ENCODE measurements at regions not wholly inside any gene's neighbourhood (a gene's known extent, or its start where the extent isn't known, plus 50 kb on each side); places are given as distances from the start of the nearest gene placed in this dataset.

DNA sequence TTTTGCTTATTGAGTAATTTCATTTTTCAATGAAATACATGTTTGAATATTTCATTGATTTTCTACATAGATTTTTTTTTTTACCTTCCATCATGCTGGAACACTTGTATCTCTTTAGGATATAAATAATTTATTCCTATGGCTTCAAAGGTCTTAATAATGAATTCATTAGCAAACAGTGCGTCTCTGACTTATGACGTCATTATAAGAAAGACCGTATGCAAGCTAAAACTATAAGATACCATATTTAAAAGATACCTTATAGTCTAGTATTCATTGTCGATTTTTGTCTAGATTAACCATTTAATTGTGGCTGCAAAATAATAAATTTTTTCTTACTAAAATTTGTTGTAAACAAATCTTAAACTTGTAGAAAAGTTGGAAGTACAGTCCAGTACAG is 187.7 kb upstream of the CHD1 start:
- Histone ChIP-seq H3K27me3 (ENCODE audit: control insufficient read depth in 3 of 3, insufficient read depth in 3 of 3, low read length in 2 of 3) (no peaks in the 10 kb centered on the region), H3K27ac (ENCODE audit: low read depth in 1 of 2, low read length in 1 of 2) (no peak overlapping the region), H3K36me3 (ENCODE audit: control insufficient read depth in 4 of 4, insufficient read depth in 4 of 4, low read length in 4 of 4) (no peaks in the 10 kb centered on the region), H3K9me3 (ENCODE audit: control insufficient read depth in 4 of 4, insufficient read depth in 3 of 4, low read length in 3 of 4) (no peaks in the 10 kb centered on the region), H3K4me3 (no peak overlapping the region), H3K9ac (ENCODE audit: insufficient read depth in 1 of 2, low read length in 2 of 2) (no peak overlapping the region), H3K4me1 (ENCODE audit: control insufficient read depth in 5 of 5, insufficient read depth in 5 of 5, low read length in 5 of 5) (no peaks in the 10 kb centered on the region)
- 64 to 82% methylated on average over 4 of the region's 4 CpGs for WGBS, 2 donors
- ATAC-seq (ENCODE audit: insufficient read depth, low FRiP score): no peak
- TF ChIP-seq, protein P1, sequence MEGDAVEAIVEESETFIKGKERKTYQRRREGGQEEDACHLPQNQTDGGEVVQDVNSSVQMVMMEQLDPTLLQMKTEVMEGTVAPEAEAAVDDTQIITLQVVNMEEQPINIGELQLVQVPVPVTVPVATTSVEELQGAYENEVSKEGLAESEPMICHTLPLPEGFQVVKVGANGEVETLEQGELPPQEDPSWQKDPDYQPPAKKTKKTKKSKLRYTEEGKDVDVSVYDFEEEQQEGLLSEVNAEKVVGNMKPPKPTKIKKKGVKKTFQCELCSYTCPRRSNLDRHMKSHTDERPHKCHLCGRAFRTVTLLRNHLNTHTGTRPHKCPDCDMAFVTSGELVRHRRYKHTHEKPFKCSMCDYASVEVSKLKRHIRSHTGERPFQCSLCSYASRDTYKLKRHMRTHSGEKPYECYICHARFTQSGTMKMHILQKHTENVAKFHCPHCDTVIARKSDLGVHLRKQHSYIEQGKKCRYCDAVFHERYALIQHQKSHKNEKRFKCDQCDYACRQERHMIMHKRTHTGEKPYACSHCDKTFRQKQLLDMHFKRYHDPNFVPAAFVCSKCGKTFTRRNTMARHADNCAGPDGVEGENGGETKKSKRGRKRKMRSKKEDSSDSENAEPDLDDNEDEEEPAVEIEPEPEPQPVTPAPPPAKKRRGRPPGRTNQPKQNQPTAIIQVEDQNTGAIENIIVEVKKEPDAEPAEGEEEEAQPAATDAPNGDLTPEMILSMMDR (IDR thresholded peaks at IDR 0.05; ENCODE audit: control extremely low read depth, extremely low read depth): no peak
- no peak for DNase-seq

- no peak overlapping the region for H3K9ac ChIP-seq (ENCODE audit: insufficient read depth in 1 of 2, low read length in 2 of 2)
- peaks cover 0 to 7% (median 0%) of the 10 kb centered on the region in 5 donors for H3K4me1 ChIP-seq (ENCODE audit: control insufficient read depth in 5 of 5, insufficient read depth in 5 of 5, low read length in 5 of 5)
- ATAC-seq (ENCODE audit: insufficient read depth, low FRiP score) (no peak), DNase-seq (no peak)
- TF ChIP-seq, protein P1 (IDR thresholded peaks at IDR 0.05; ENCODE audit: control extremely low read depth, extremely low read depth): no peak
- WGBS, 2 donors: 79 to 83% methylated on average over 4 of the region's 4 CpGs
- H3K27me3 ChIP-seq (ENCODE audit: control insufficient read depth in 3 of 3, insufficient read depth in 3 of 3, low read length in 2 of 3): no peaks in the 10 kb centered on the region
- H3K4me3 ChIP-seq: no peak overlapping the region
- no peaks in the 10 kb centered on the region for H3K9me3 ChIP-seq (ENCODE audit: control insufficient read depth in 4 of 4, insufficient read depth in 3 of 4, low read length in 3 of 4)
- H3K36me3 ChIP-seq (ENCODE audit: control insufficient read depth in 4 of 4, insufficient read depth in 4 of 4, low read length in 4 of 4): no peaks in the 10 kb centered on the region
- no peak overlapping the region for H3K27ac ChIP-seq (ENCODE audit: low read depth in 1 of 2, low read length in 1 of 2)
Measured at GRCh38 chr5:99109894-99110293, 181.1 kb upstream of the CHD1 start.

- no peak overlapping the region for H3K4me3 ChIP-seq
- H3K9me3 ChIP-seq (ENCODE audit: control insufficient read depth in 4 of 4, insufficient read depth in 3 of 4, low read length in 3 of 4): no peaks in the 10 kb centered on the region
- WGBS, 2 donors: 30 to 47% methylated on average over 3 of the region's 3 CpGs
- peaks cover 0 to 10% (median 0%) of the 10 kb centered on the region in 5 donors for H3K4me1 ChIP-seq (ENCODE audit: control insufficient read depth in 5 of 5, insufficient read depth in 5 of 5, low read length in 5 of 5)
- TF ChIP-seq, protein P1 (IDR thresholded peaks at IDR 0.05; ENCODE audit: control extremely low read depth, extremely low read depth): no peak
- no peak for ATAC-seq (ENCODE audit: insufficient read depth, low FRiP score)
- no peaks in the 10 kb centered on the region for H3K36me3 ChIP-seq (ENCODE audit: control insufficient read depth in 4 of 4, insufficient read depth in 4 of 4, low read length in 4 of 4)
- no peak overlapping the region for H3K27ac ChIP-seq (ENCODE audit: low read depth in 1 of 2, low read length in 1 of 2)
- peak; percentile 13 to 85 (median 81) for DNase-seq
- H3K27me3 ChIP-seq (ENCODE audit: control insufficient read depth in 3 of 3, insufficient read depth in 3 of 3, low read length in 2 of 3): no peaks in the 10 kb centered on the region
- no peak overlapping the region for H3K9ac ChIP-seq (ENCODE audit: insufficient read depth in 1 of 2, low read length in 2 of 2)
Measured at GRCh38 chr5:99105216-99105615, 176.4 kb upstream of the CHD1 start.

DNA sequence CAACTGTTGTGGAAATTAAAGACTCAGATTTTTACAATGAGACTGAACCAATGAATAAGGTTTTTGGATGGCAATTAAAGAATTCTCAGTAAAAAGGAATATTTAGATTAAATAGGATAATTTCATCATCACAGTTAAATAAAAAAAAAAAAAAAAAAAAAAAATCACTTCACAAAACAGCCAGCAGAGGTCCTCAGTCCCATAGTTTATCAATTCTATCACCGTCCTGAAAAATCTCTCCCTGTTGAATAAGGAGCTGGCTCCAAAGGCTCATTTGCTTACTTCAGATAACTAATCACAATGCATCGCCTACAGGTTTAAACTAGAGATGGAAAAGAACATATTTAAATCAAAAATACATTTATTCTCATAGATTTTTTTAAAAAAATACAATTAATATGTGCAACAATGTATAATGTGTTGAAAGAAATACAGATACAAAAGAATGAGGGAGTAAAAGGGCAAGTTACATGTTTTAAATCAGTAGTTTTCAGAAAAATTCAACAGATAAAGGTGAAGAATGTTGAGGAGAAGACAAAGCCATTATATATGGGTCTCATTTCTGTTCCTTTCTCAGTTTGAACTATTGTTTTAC is 175.8 kb upstream of the CHD1 start:
- 4 to 12% methylated on average over 2 of the region's 2 CpGs for whole genome bisulfite sequencing, 2 donors
- H3K4me1 ChIP-seq (ENCODE audit: control insufficient read depth in 5 of 5, insufficient read depth in 5 of 5, low read length in 5 of 5): peaks cover 0 to 10% (median 0%) of the 10 kb centered on the region in 5 donors
- no peak overlapping the region for H3K27ac ChIP-seq (ENCODE audit: low read depth in 1 of 2, low read length in 1 of 2)
- H3K36me3 ChIP-seq (ENCODE audit: control insufficient read depth in 4 of 4, insufficient read depth in 4 of 4, low read length in 4 of 4): no peaks in the 10 kb centered on the region
- no peaks in the 10 kb centered on the region for H3K9me3 ChIP-seq (ENCODE audit: control insufficient read depth in 4 of 4, insufficient read depth in 3 of 4, low read length in 3 of 4)
- DNase-seq: peak in 2 of 3 donors; percentile 73 to 74
- no peak overlapping the region for H3K4me3 ChIP-seq
- H3K27me3 ChIP-seq (ENCODE audit: control insufficient read depth in 3 of 3, insufficient read depth in 3 of 3, low read length in 2 of 3): no peaks in the 10 kb centered on the region
- ATAC-seq (ENCODE audit: insufficient read depth, low FRiP score): no peak
- no peak overlapping the region for H3K9ac ChIP-seq (ENCODE audit: insufficient read depth in 1 of 2, low read length in 2 of 2)
- TF ChIP-seq, protein P1 (IDR thresholded peaks at IDR 0.05; ENCODE audit: control extremely low read depth, extremely low read depth): no peak

All from lung (tissue), 11 donors.